Natural killer cell treated with Interleukin-12 subunit alpha and Interleukin-12 subunit beta and Interleukin-15 and Interleukin-18, amount 100 ng/mL, for 72 hours (primary cell): ENCODE measurements at regions not wholly inside any gene's neighbourhood (a gene's known extent, or its start where the extent isn't known, plus 50 kb on each side); places are given as distances from the start of the nearest gene placed in this dataset.
A peak's percentile ranks its signal among the peaks of the same experiment; 100 is the strongest.

Source experiments
- ATAC-seq, 2 donors: fragments of 150-1000 bp; cut with Tn5 transposase in 1 of 2; sonication (Bioruptor Pico), chemical (Tn5 transposase) in 1 of 2; 2 replicates each; pipeline ENCODE4 v1.10.0; 2021
- DNase-seq: peaks from one replicate; pipeline ENCODE4 v3.0.0; 2022; ENCODE audit warnings: low spot score
- H3K27ac Mint-ChIP-seq, 2 donors: 1 replicate in 1 of 2; 2 replicates in 1 of 2; pipeline ENCODE4 v1.8.0; 2022; ENCODE audit warnings: mixed read lengths in 2 of 2, mild to moderate bottlenecking in 1 of 2, moderate library complexity in 1 of 2
- H3K27me3 Mint-ChIP-seq, 2 donors: 1 replicate in 1 of 2; 2 replicates in 1 of 2; pipeline ENCODE4 v1.8.0; 2022; ENCODE audit warnings: mixed read lengths in 2 of 2
- H3K36me3 Mint-ChIP-seq: one replicate; pipeline ENCODE4 v1.8.0; 2022; ENCODE audit warnings: mixed read lengths
- H3K4me1 Mint-ChIP-seq, 2 donors: 1 replicate in 1 of 2; 2 replicates in 1 of 2; pipeline ENCODE4 v1.8.0; 2022; ENCODE audit warnings: low read depth in 2 of 2, mixed read lengths in 2 of 2, mild to moderate bottlenecking in 1 of 2
- H3K4me3 Mint-ChIP-seq: one replicate; pipeline ENCODE4 v1.8.0; 2022; ENCODE audit warnings: mixed read lengths
- H3K9me3 Mint-ChIP-seq: 2 replicates; pipeline ENCODE4 v1.8.0; 2022; ENCODE audit warnings: mixed read lengths

GRCh38 chr12:16962889-16963288 lies 356.9 kb upstream of the LMO3 start:
- no peak for DNase-seq
- ATAC-seq: no peak

GRCh38 chr12:16955083-16955657 lies 349.2 kb upstream of the LMO3 start:
- no peak for ATAC-seq
- Mint-ChIP-seq H3K9me3 (peaks cover 22% of the 10 kb centered on the region), H3K4me1 (no peaks in the 10 kb centered on the region), H3K4me3 (no peak overlapping the region), H3K27me3 (no peaks in the 10 kb centered on the region), H3K36me3 (peaks cover 14% of the 10 kb centered on the region), H3K27ac (no peak overlapping the region)
- DNase-seq: no peak

More at GRCh38 chr12:16962889-16963288, 356.9 kb upstream of the LMO3 start:
- no peaks in the 10 kb centered on the region for H3K27me3 Mint-ChIP-seq
- H3K27ac Mint-ChIP-seq: no peak overlapping the region
- H3K4me1 Mint-ChIP-seq: no peaks in the 10 kb centered on the region
- peaks cover 10% of the 10 kb centered on the region for H3K36me3 Mint-ChIP-seq
- no peak overlapping the region for H3K4me3 Mint-ChIP-seq
- H3K9me3 Mint-ChIP-seq: peaks cover 4% of the 10 kb centered on the region

- no peak overlapping the region for H3K4me3 Mint-ChIP-seq
- peaks cover 14% of the 10 kb centered on the region for H3K9me3 Mint-ChIP-seq
- no peak for ATAC-seq
- no peaks in the 10 kb centered on the region for H3K27me3 Mint-ChIP-seq
- H3K27ac Mint-ChIP-seq: no peak overlapping the region
- peaks cover 2% of the 10 kb centered on the region for H3K36me3 Mint-ChIP-seq
- no peak for DNase-seq
- H3K4me1 Mint-ChIP-seq: no peaks in the 10 kb centered on the region
Observed at GRCh38 chr12:16949871-16950667, 344.1 kb upstream of the LMO3 start.

- DNase-seq (no peak), ATAC-seq (no peak)
- no peaks in the 10 kb centered on the region for H3K36me3 Mint-ChIP-seq
- H3K27ac Mint-ChIP-seq: no peak overlapping the region
- H3K4me3 Mint-ChIP-seq: no peak overlapping the region
- peaks cover 11% of the 10 kb centered on the region for H3K9me3 Mint-ChIP-seq
- H3K27me3 Mint-ChIP-seq: no peaks in the 10 kb centered on the region
- H3K4me1 Mint-ChIP-seq: no peaks in the 10 kb centered on the region
Observed at GRCh38 chr12:16949371-16949770, 343.4 kb upstream of the LMO3 start.

- no peaks in the 10 kb centered on the region for H3K27me3 Mint-ChIP-seq
- ATAC-seq (no peak), DNase-seq (no peak)
- no peaks in the 10 kb centered on the region for H3K4me1 Mint-ChIP-seq
- no peaks in the 10 kb centered on the region for H3K36me3 Mint-ChIP-seq
- peaks cover 9% of the 10 kb centered on the region for H3K9me3 Mint-ChIP-seq
- H3K27ac Mint-ChIP-seq: no peak overlapping the region
- H3K4me3 Mint-ChIP-seq: no peak overlapping the region
Observed at GRCh38 chr12:16946704-16947103, 340.7 kb upstream of the LMO3 start.

GRCh38 chr12:16939871-16940306 lies 333.9 kb upstream of the LMO3 start:
- ATAC-seq (peak in 1 of 2 donors; percentile 27), DNase-seq (no peak)
- H3K4me3 Mint-ChIP-seq: no peak overlapping the region

DNA sequence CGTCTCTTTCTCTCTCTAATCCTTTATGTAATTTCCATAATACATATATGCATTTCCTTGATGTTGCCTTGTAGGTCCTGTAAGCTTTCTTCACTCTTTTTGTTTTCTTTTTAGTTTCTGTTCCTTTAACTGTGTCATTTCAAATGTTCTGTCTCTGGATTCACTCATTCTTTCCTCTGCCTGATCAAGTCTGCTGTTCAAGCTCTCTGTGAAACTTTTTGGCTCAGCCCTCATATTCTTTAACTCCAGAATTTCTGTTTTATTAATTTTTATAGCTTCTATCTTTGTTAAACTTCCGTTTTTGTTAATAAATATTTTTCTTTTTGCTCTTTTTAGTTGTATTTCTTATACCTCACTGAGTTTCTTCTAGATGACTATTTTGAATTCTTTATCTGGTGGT lies 321.3 kb upstream of the LMO3 start:
- Mint-ChIP-seq H3K9me3 (peaks cover 2% of the 10 kb centered on the region), H3K4me1 (no peaks in the 10 kb centered on the region), H3K27me3 (no peaks in the 10 kb centered on the region), H3K27ac (no peak overlapping the region), H3K4me3 (no peak overlapping the region), H3K36me3 (peaks cover 7% of the 10 kb centered on the region)
- no peak for DNase-seq
- no peak for ATAC-seq

More at GRCh38 chr12:16939871-16940306, 333.9 kb upstream of the LMO3 start:
- Mint-ChIP-seq H3K27me3 (no peaks in the 10 kb centered on the region), H3K36me3 (peaks cover 15% of the 10 kb centered on the region), H3K9me3 (peaks cover 14% of the 10 kb centered on the region), H3K4me1 (no peaks in the 10 kb centered on the region), H3K27ac (no peak overlapping the region)

GRCh38 chr12:16920451-16920850 lies 314.5 kb upstream of the LMO3 start:
- no peak for DNase-seq
- H3K4me3 Mint-ChIP-seq: no peak overlapping the region
- peaks cover 20% of the 10 kb centered on the region for H3K9me3 Mint-ChIP-seq
- no peaks in the 10 kb centered on the region for H3K27me3 Mint-ChIP-seq
- H3K27ac Mint-ChIP-seq: no peak overlapping the region
- no peak for ATAC-seq
- H3K36me3 Mint-ChIP-seq: peaks cover 6% of the 10 kb centered on the region
- no peaks in the 10 kb centered on the region for H3K4me1 Mint-ChIP-seq

GRCh38 chr12:16919551-16919950 lies 313.6 kb upstream of the LMO3 start:
- Mint-ChIP-seq H3K9me3 (peaks cover 25% of the 10 kb centered on the region), H3K4me1 (no peaks in the 10 kb centered on the region), H3K27me3 (no peaks in the 10 kb centered on the region), H3K36me3 (peaks cover 8% of the 10 kb centered on the region), H3K27ac (no peak overlapping the region), H3K4me3 (no peak overlapping the region)
- no peak for ATAC-seq
- no peak for DNase-seq

- no peak for DNase-seq
- ATAC-seq: no peak
- H3K4me1 Mint-ChIP-seq: no peaks in the 10 kb centered on the region
- H3K27ac Mint-ChIP-seq: no peak overlapping the region
- peaks cover 30% of the 10 kb centered on the region for H3K9me3 Mint-ChIP-seq
- H3K4me3 Mint-ChIP-seq: no peak overlapping the region
- peaks cover 12% of the 10 kb centered on the region for H3K36me3 Mint-ChIP-seq
- no peaks in the 10 kb centered on the region for H3K27me3 Mint-ChIP-seq
Observed at GRCh38 chr12:16914853-16915252, 308.9 kb upstream of the LMO3 start.

DNA sequence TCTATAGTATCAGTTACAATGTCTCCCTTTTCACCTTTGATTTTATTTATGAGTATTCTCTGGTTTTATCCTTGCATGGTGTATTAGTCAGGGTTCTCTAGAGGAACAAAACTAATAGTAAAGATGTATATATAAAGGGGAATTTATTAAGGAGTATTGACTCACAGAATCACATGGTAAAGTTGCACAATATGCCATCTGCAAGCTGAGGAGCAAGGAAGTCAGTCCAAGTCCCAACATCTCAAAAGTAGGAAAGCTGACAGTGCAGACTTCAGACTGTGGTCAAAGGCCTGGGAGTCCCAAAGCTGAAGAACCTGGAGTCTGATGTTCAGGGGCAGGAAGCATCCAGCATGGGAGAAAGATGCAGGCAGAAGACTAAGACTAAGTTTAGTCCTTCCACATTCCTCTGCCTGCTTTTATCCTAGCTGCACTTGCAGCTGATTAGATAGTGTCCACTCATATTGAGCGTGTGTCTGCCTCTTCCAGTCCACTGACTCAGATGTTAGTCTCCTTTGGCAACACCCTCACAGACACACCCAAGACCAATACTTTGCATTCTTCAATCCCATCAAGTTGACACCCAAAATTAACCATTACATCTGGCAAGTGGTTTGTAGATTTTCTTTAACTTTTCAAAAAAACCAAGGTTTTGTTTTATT lies 308.0 kb upstream of the LMO3 start:
- no peak for ATAC-seq
- H3K27ac Mint-ChIP-seq: no peak overlapping the region

GRCh38 chr12:16901946-16902345 lies 296.0 kb upstream of the LMO3 start:
- H3K9me3 Mint-ChIP-seq: peaks cover 19% of the 10 kb centered on the region
- peaks cover 4% of the 10 kb centered on the region for H3K36me3 Mint-ChIP-seq
- no peak for ATAC-seq
- no peaks in the 10 kb centered on the region for H3K4me1 Mint-ChIP-seq
- no peaks in the 10 kb centered on the region for H3K27me3 Mint-ChIP-seq
- H3K4me3 Mint-ChIP-seq: no peak overlapping the region
- DNase-seq: no peak
- H3K27ac Mint-ChIP-seq: no peak overlapping the region

More for the DNA sequence above, 308.0 kb upstream of the LMO3 start:
- Mint-ChIP-seq H3K4me1 (no peaks in the 10 kb centered on the region), H3K27me3 (no peaks in the 10 kb centered on the region), H3K4me3 (no peak overlapping the region), H3K9me3 (peaks cover 32% of the 10 kb centered on the region), H3K36me3 (peaks cover 12% of the 10 kb centered on the region)
- DNase-seq: no peak

DNA sequence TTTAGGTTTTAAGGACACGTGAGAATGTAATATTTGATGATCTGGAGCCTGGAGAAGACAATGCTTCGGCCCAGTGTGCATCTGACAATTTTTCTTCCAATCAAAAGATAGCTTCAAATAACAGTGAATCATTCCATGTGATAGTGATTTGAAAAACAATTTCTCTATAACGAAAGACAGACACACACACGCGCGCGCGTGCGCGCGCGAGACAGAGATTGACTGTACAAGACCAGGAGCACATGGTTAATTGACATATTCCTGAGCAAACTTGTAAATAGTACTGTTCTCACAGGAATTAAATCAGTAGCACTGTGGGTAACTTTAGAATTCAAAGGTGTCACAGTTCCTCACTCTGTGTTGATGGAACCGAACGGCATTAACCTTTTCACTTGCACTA lies 287.5 kb upstream of the LMO3 start:
- Mint-ChIP-seq H3K36me3 (peaks cover 4% of the 10 kb centered on the region), H3K4me3 (no peak overlapping the region), H3K27me3 (no peaks in the 10 kb centered on the region), H3K9me3 (peaks cover 23% of the 10 kb centered on the region), H3K4me1 (no peaks in the 10 kb centered on the region), H3K27ac (no peak overlapping the region)
- DNase-seq (no peak), ATAC-seq (no peak)

DNA sequence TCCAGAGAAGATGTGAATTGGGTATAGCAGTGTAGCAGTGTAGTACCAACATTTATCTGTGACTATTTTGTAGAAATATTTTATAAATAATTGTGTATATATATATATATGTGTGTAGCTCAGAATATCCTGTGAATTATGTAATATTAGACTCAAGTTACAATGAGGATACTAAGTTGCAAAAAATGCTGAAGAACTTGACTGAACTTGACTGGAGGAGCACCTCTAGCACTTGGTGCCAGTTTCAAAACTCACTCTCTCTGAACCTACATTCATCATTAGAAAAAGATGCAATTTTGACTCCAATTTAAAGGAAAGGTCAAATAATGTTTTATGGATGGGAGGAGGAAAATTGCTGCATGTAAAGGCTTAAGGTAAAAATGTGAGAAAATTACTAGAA lies 285.7 kb upstream of the LMO3 start:
- Mint-ChIP-seq H3K9me3 (peaks cover 20% of the 10 kb centered on the region), H3K4me1 (no peaks in the 10 kb centered on the region), H3K4me3 (no peak overlapping the region), H3K27me3 (no peaks in the 10 kb centered on the region), H3K36me3 (peaks cover 11% of the 10 kb centered on the region), H3K27ac (no peak overlapping the region)
- ATAC-seq: no peak
- no peak for DNase-seq
